HCT116 (cell line): ENCODE measurements at regions not wholly inside any gene's neighbourhood (a gene's known extent, or its start where the extent isn't known, plus 50 kb on each side); places are given as distances from the start of the nearest gene placed in this dataset.

Experiments used
- ATAC-seq: fragments of 200-7000 bp; cut with Tn5 transposase; 2 replicates; pipeline ENCODE4 v1.9.1; 2020; ENCODE audit warnings: mild to moderate bottlenecking, moderate library complexity
- BruUV-seq: library from RNA; stranded (reverse); fragments of 400-500 nt; replicated peaks from 2 replicates; lab custom pipeline; 2021; lab: Mats Ljungman, UMichigan
- CTCF ChIA-PET: fragments of 300-600 bp; sonication (Branson Sonifier 250); formaldehyde crosslinking; loops from one replicate; lab custom pipeline; 2021; ENCODE audit warnings: antibody characterized with exemption; lab: Charles Lee
- POLR2A ChIA-PET: fragments of 300-600, 350-600 bp; sonication (Branson Sonifier 250); formaldehyde crosslinking; loops from one replicate; lab custom pipeline; 2021; ENCODE audit warnings: antibody characterized with exemption; lab: Charles Lee
- RAD21 ChIA-PET, 2 experiments: fragments of 300-600 bp; sonication (Branson Sonifier 250); formaldehyde crosslinking; loops; one replicate each; lab custom pipeline; 2023; ENCODE audit warnings: low total read pairs in 2 of 2; ENCODE audit not compliant: uncharacterized antibody in 2 of 2, unreplicated experiment in 2 of 2, low non-redundant PET in 1 of 2; lab: Charles Lee
- DNase-seq: peaks from one replicate; pipeline ENCODE4 v3.0.0-alpha.2; 2010; ENCODE audit warnings: low read depth, low spot score
- H2AFZ ChIP-seq: fragments of 200-600 bp; shearing (Covaris generic), sonication (generic); 2 replicates; pipeline ENCODE4 v1.6.1; 2017; ENCODE audit warnings: low read depth, mixed run types, mixed read lengths, antibody characterized with exemption, low read length; ENCODE audit not compliant: poor library complexity, severe bottlenecking
- H3K27ac ChIP-seq: 2 replicates; pipeline ENCODE4 v1.5.1; 2012; ENCODE audit warnings: low read depth, low read length
- H3K27me3 ChIP-seq: fragments of 200-600 bp; sonication (generic); 2 replicates; pipeline ENCODE4 v1.6.1; 2016; ENCODE audit warnings: mixed run types, low read length, mixed read lengths; ENCODE audit not compliant: insufficient read depth
- H3K36me3 ChIP-seq, 2 experiments: fragments of 200-500 bp in 1 of 2; fragments of 200-600 bp in 1 of 2; sonication (Bioruptor generic) in 1 of 2; sonication (generic) in 1 of 2; 2 replicates each; pipeline versions ENCODE4 v1.5.1 to v1.6.1; 2014 to 2016; ENCODE audit warnings: low read length in 2 of 2, inconsistent platforms in 1 of 2, mixed read lengths in 1 of 2, mixed run types in 1 of 2; ENCODE audit not compliant: insufficient read depth in 2 of 2, control insufficient read depth in 1 of 2
- H3K4me1 ChIP-seq, 2 experiments: fragments of 200-600 bp in 1 of 2; sonication (generic) in 1 of 2; 2 replicates each; pipeline versions ENCODE4 v1.5.1 to v1.6.1; 2012 to 2017; ENCODE audit warnings: low read length in 2 of 2, inconsistent platforms in 1 of 2, mild to moderate bottlenecking in 1 of 2, mixed read lengths in 1 of 2, mixed run types in 1 of 2, moderate library complexity in 1 of 2; ENCODE audit not compliant: insufficient read depth in 2 of 2, control insufficient read depth in 1 of 2
- H3K4me2 ChIP-seq: fragments of 200-600 bp; sonication (generic); 2 replicates; pipeline ENCODE4 v1.6.1; 2017; ENCODE audit warnings: mixed run types, low read length, mixed read lengths
- H3K4me3 ChIP-seq, 2 experiments: fragments of 200-600 bp in 1 of 2; sonication (generic) in 1 of 2; replicated peaks in 1 of 2; 2 replicates each; pipeline ENCODE4 v1.5.1; 2011 to 2016; ENCODE audit warnings: low read length in 2 of 2, control low read depth in 1 of 2, low read depth in 1 of 2, mild to moderate bottlenecking in 1 of 2, mixed read lengths in 1 of 2, mixed run types in 1 of 2
- H3K79me2 ChIP-seq: fragments of 200-600 bp; sonication (generic); 2 replicates; pipeline ENCODE4 v1.6.1; 2017; ENCODE audit warnings: mild to moderate bottlenecking, mixed run types, low read length, moderate library complexity, mixed read lengths; ENCODE audit not compliant: insufficient read depth
- H3K9ac ChIP-seq: fragments of 200-600 bp; sonication (generic); 2 replicates; pipeline ENCODE4 v1.6.1; 2016; ENCODE audit warnings: low read length, mixed read lengths
- H3K9me2 ChIP-seq: fragments of 200-600 bp; sonication (generic), shearing (Covaris generic); 2 replicates; pipeline ENCODE4 v1.6.1; 2017; ENCODE audit warnings: mixed run types, mild to moderate bottlenecking, moderate library complexity; ENCODE audit not compliant: insufficient read depth
- H3K9me3 ChIP-seq, 2 experiments: fragments of 200-500 bp in 1 of 2; fragments of 200-600 bp in 1 of 2; sonication (Bioruptor generic) in 1 of 2; sonication (generic) in 1 of 2; 2 replicates each; pipeline ENCODE4 v1.6.1; 2014 to 2017; ENCODE audit warnings: low read length in 2 of 2, mixed read lengths in 2 of 2, inconsistent platforms in 1 of 2, low read depth in 1 of 2, mild to moderate bottlenecking in 1 of 2, mixed run types in 1 of 2, moderate library complexity in 1 of 2; ENCODE audit not compliant: control insufficient read depth in 1 of 2, insufficient read depth in 1 of 2
- H4K20me1 ChIP-seq: fragments of 200-600 bp; sonication (generic), shearing (Covaris generic); 2 replicates; pipeline ENCODE4 v1.6.1; 2017; ENCODE audit warnings: mixed run types, mild to moderate bottlenecking, moderate library complexity; ENCODE audit not compliant: insufficient read depth
- ATF3 ChIP-seq: IDR thresholded peaks from 2 replicates; pipeline ENCODE4 v1.6.1; 2012
- CBX3 ChIP-seq: IDR thresholded peaks from 2 replicates; pipeline ENCODE4 v1.6.1; 2012; ENCODE audit warnings: low read depth
- CEBPB ChIP-seq: IDR thresholded peaks from 2 replicates; pipeline ENCODE4 v1.6.1; 2012; ENCODE audit warnings: low read depth
- CTCF ChIP-seq, 3 experiments: fragments of 200-600 bp in 1 of 3; sonication (generic) in 1 of 3; IDR thresholded peaks in 2 of 3; conservative IDR thresholded peaks in 1 of 3; 2 replicates each; pipeline ENCODE4 v1.5.1; 2012 to 2017; ENCODE audit warnings: low read depth in 2 of 3, low read length in 2 of 3, antibody characterized with exemption in 1 of 3, borderline replicate concordance in 1 of 3, control low read depth in 1 of 3, mild to moderate bottlenecking in 1 of 3, mixed read lengths in 1 of 3, mixed run types in 1 of 3, moderate library complexity in 1 of 3; ENCODE audit not compliant: insufficient read depth in 1 of 3
- ELF1 ChIP-seq: IDR thresholded peaks from 2 replicates; pipeline ENCODE4 v1.6.1; 2012; ENCODE audit warnings: low read depth, borderline replicate concordance
- EZH2 ChIP-seq: fragments of 200-600 bp; sonication (generic); IDR thresholded peaks from 2 replicates; pipeline ENCODE4 v1.6.1; 2017; ENCODE audit warnings: antibody characterized with exemption, mixed run types
- EZH2phosphoT487 ChIP-seq: fragments of 200-600 bp; IDR thresholded peaks from 2 replicates; pipeline ENCODE4 v1.6.1; 2018; ENCODE audit warnings: antibody characterized with exemption, borderline replicate concordance
- FOSL1 ChIP-seq: IDR thresholded peaks from 2 replicates; pipeline ENCODE4 v1.6.1; 2012; ENCODE audit warnings: low read depth
- JUND ChIP-seq: IDR thresholded peaks from 2 replicates; pipeline ENCODE4 v1.6.1; 2012
- MAX ChIP-seq: IDR thresholded peaks from 2 replicates; pipeline ENCODE4 v1.6.1; 2012
- POLR2AphosphoS5 ChIP-seq: IDR thresholded peaks from 2 replicates; pipeline ENCODE4 v1.6.1; 2011; ENCODE audit warnings: mild to moderate bottlenecking, low read depth, low read length, moderate library complexity
- RAD21 ChIP-seq: IDR thresholded peaks from 2 replicates; pipeline ENCODE4 v1.6.1; 2012; ENCODE audit warnings: low read depth, mild to moderate bottlenecking
- REST ChIP-seq: IDR thresholded peaks from 2 replicates; pipeline ENCODE4 v1.6.1; 2012; ENCODE audit warnings: low read depth
- SIN3A ChIP-seq: IDR thresholded peaks from 2 replicates; pipeline ENCODE4 v1.6.1; 2012; ENCODE audit warnings: low read depth
- SP1 ChIP-seq: IDR thresholded peaks from 2 replicates; pipeline ENCODE4 v1.6.1; 2012; ENCODE audit warnings: low read depth
- SRF ChIP-seq: IDR thresholded peaks from 2 replicates; pipeline ENCODE4 v1.6.1; 2012; ENCODE audit warnings: low read depth
- TCF7L2 ChIP-seq: IDR thresholded peaks from 2 replicates; pipeline ENCODE4 v1.7.0; 2011; ENCODE audit warnings: borderline replicate concordance, inconsistent platforms; ENCODE audit not compliant: insufficient read depth, insufficient read length; ENCODE audit errors: extremely low read depth
- YY1 ChIP-seq: IDR thresholded peaks from 2 replicates; pipeline ENCODE4 v1.6.1; 2011; ENCODE audit warnings: low read length, low read depth, moderate library complexity, mild to moderate bottlenecking; ENCODE audit not compliant: insufficient replicate concordance; ENCODE audit errors: extremely low read depth
- ZBTB33 ChIP-seq: IDR thresholded peaks from 2 replicates; pipeline ENCODE4 v1.6.1; 2011; ENCODE audit warnings: mild to moderate bottlenecking, low read length, moderate library complexity; ENCODE audit not compliant: insufficient replicate concordance; ENCODE audit errors: extremely low read depth
- ZNF274 ChIP-seq: fragments of 200-500 bp; sonication (Bioruptor generic); IDR thresholded peaks from 2 replicates; pipeline ENCODE4 v1.6.1; 2014; ENCODE audit warnings: mild to moderate bottlenecking, low read depth, low read length, inconsistent platforms
- intact Hi-C: fragments of 100-400 bp; cut with micrococcal nuclease; formaldehyde crosslinking; loops from 2 replicates; pipeline ENCODE4 v1.10.0; 2022

GRCh38 chr7:4325732-4326131, 356.4 kb upstream of the FOXK1 start:
- no peaks in the 10 kb centered on the region for H4K20me1 ChIP-seq
- H3K36me3 ChIP-seq, result no peaks in the 10 kb centered on the region
- no TSS peak for BruUV-seq
- no peaks in the 10 kb centered on the region for H3K79me2 ChIP-seq
- DNase-seq, result no peak
- H3K4me3 ChIP-seq, result no peak overlapping the region
- no peak overlapping the region for H2AFZ ChIP-seq
- RAD21 ChIA-PET, result no interaction called here
- no peaks in the 10 kb centered on the region for H3K9me3 ChIP-seq
- no peak overlapping the region for H3K4me2 ChIP-seq
- POLR2A ChIA-PET, result no interaction called here
- CTCF ChIA-PET, result no interaction called here
- no peaks in the 10 kb centered on the region for H3K9me2 ChIP-seq
- ATAC-seq, result no peak
- H3K4me1 ChIP-seq, result no peaks in the 10 kb centered on the region
- no peak overlapping the region for H3K9ac ChIP-seq
- intact Hi-C loops, result no loop called here
- no peak overlapping the region for H3K27ac ChIP-seq
- TF ChIP-seq RAD21, result no peak
- TF ChIP-seq JUND, result no peak
- no peak for TF ChIP-seq SRF
- no peak for TF ChIP-seq ELF1
- TF ChIP-seq SIN3A, result no peak
- TF ChIP-seq EZH2phosphoT487, result no peak
- TF ChIP-seq TCF7L2, result no peak
- TF ChIP-seq SP1, result no peak
- no peak for TF ChIP-seq YY1
- TF ChIP-seq ZBTB33, result no peak
- TF ChIP-seq ATF3, result no peak
- no peak for TF ChIP-seq MAX
- no peak for TF ChIP-seq REST
- no peak for TF ChIP-seq EZH2
- TF ChIP-seq ZNF274, result no peak
- no peak for TF ChIP-seq CEBPB
- no peak for TF ChIP-seq CTCF (IDR thresholded peaks at IDR 0.05 in 2 of 3, conservative IDR thresholded peaks at IDR 0.05 in 1 of 3; ENCODE audit: borderline replicate concordance in 1 of 3, insufficient read depth in 1 of 3, low read depth in 2 of 3, low read length in 2 of 3)
- no peak for TF ChIP-seq POLR2AphosphoS5
- TF ChIP-seq CBX3, result no peak
- TF ChIP-seq FOSL1, result no peak
- H3K27me3 ChIP-seq, result no peaks in the 10 kb centered on the region
